ENCODE measurements at regions not wholly inside any gene's neighbourhood (a gene's known extent, or its start where the extent isn't known, plus 50 kb on each side); places are given as distances from the start of the nearest gene placed in this dataset.

GRCh38 chr17:77725846-77726245 lies 232.7 kb upstream of the TNRC6C start:
- DNase-seq (ENCODE audit: low read depth): no peak

GRCh38 chr17:77726549-77727006 lies 231.9 kb upstream of the TNRC6C start:
- no peak for DNase-seq (ENCODE audit: low read depth)

- DNase-seq (ENCODE audit: low read depth): no peak
Measured at GRCh38 chr17:77727037-77727615, 231.4 kb upstream of the TNRC6C start.

GRCh38 chr17:77728474-77728795 lies 230.1 kb upstream of the TNRC6C start:
- DNase-seq (ENCODE audit: low read depth): no peak

- DNase-seq (ENCODE audit: low read depth): no peak
Measured at GRCh38 chr17:77728871-77729270, 229.6 kb upstream of the TNRC6C start.

GRCh38 chr17:77729587-77729986 lies 228.9 kb upstream of the TNRC6C start:
- DNase-seq (ENCODE audit: low read depth): no peak

- no peak for DNase-seq (ENCODE audit: low read depth)
Measured at GRCh38 chr17:77730376-77730775, 228.1 kb upstream of the TNRC6C start.

- no peak for DNase-seq (ENCODE audit: low read depth)
Measured at GRCh38 chr17:77733576-77734296, 224.8 kb upstream of the TNRC6C start.

GRCh38 chr17:77734371-77735080 lies 224.0 kb upstream of the TNRC6C start:
- DNase-seq (ENCODE audit: low read depth): no peak

GRCh38 chr17:77735081-77735565 lies 223.4 kb upstream of the TNRC6C start:
- no peak for DNase-seq (ENCODE audit: low read depth)

GRCh38 chr17:77735566-77736198 lies 222.8 kb upstream of the TNRC6C start:
- DNase-seq (ENCODE audit: low read depth): no peak

- DNase-seq (ENCODE audit: low read depth): no peak
Measured at GRCh38 chr17:77736199-77736585, 222.3 kb upstream of the TNRC6C start.

- no peak for DNase-seq (ENCODE audit: low read depth)
Measured at GRCh38 chr17:77736721-77737120, 221.8 kb upstream of the TNRC6C start.

GRCh38 chr17:77737442-77738265 lies 220.8 kb upstream of the TNRC6C start:
- DNase-seq (ENCODE audit: low read depth): no peak

- no peak for DNase-seq (ENCODE audit: low read depth)
Measured at GRCh38 chr17:77738751-77739531, 219.6 kb upstream of the TNRC6C start.

GRCh38 chr17:77740481-77740880 lies 218.0 kb upstream of the TNRC6C start:
- no peak for DNase-seq (ENCODE audit: low read depth)

- no peak for DNase-seq (ENCODE audit: low read depth)
Measured at GRCh38 chr17:77741109-77741508, 217.4 kb upstream of the TNRC6C start.

- DNase-seq (ENCODE audit: low read depth): no peak
Measured at GRCh38 chr17:77742579-77742978, 215.9 kb upstream of the TNRC6C start.

- DNase-seq (ENCODE audit: low read depth): no peak
Measured at GRCh38 chr17:77744066-77744988, 214.2 kb upstream of the TNRC6C start.

GRCh38 chr17:77745702-77746101 lies 212.8 kb upstream of the TNRC6C start:
- no peak for DNase-seq (ENCODE audit: low read depth)
